Activated CD4-positive, alpha-beta T cell treated with anti-CD3 and anti-CD28 coated beads, Interleukin-2, amount 50 U/mL, for 16 hours (primary cell): ENCODE measurements at regions not wholly inside any gene's neighbourhood (a gene's known extent, or its start where the extent isn't known, plus 50 kb on each side); places are given as distances from the start of the nearest gene placed in this dataset.

Experiments used
- DNase-seq: peaks from one replicate; pipeline ENCODE4 v3.0.0-alpha.2; 2020

GRCh38 chr1:221641811-221642210, 100.1 kb downstream of the DUSP10 start:
- no peak for DNase-seq

- no peak for DNase-seq
These were observed 98.3 kb downstream of the DUSP10 start for GRCh38 chr1:221643404-221644144.

- no peak for DNase-seq
These were observed 97.8 kb downstream of the DUSP10 start for GRCh38 chr1:221644145-221644448.

GRCh38 chr1:221644663-221645258, 97.1 kb downstream of the DUSP10 start:
- DNase-seq = no peak

GRCh38 chr1:221648201-221648600, 93.7 kb downstream of the DUSP10 start:
- no peak for DNase-seq
